Medulla oblongata (tissue), 1 donor: ENCODE measurements at regions not wholly inside any gene's neighbourhood (a gene's known extent, or its start where the extent isn't known, plus 50 kb on each side); places are given as distances from the start of the nearest gene placed in this dataset.
"Not testable (repeated sequence)": the region's sequence is repeated elsewhere in the genome, so short reads cannot be mapped to it uniquely, and the experiment has no call there.

Experiments used
- DNase-seq: peaks from one replicate; pipeline ENCODE4 v3.0.0-alpha.2; 2015; ENCODE audit errors: extremely low spot score

DNA sequence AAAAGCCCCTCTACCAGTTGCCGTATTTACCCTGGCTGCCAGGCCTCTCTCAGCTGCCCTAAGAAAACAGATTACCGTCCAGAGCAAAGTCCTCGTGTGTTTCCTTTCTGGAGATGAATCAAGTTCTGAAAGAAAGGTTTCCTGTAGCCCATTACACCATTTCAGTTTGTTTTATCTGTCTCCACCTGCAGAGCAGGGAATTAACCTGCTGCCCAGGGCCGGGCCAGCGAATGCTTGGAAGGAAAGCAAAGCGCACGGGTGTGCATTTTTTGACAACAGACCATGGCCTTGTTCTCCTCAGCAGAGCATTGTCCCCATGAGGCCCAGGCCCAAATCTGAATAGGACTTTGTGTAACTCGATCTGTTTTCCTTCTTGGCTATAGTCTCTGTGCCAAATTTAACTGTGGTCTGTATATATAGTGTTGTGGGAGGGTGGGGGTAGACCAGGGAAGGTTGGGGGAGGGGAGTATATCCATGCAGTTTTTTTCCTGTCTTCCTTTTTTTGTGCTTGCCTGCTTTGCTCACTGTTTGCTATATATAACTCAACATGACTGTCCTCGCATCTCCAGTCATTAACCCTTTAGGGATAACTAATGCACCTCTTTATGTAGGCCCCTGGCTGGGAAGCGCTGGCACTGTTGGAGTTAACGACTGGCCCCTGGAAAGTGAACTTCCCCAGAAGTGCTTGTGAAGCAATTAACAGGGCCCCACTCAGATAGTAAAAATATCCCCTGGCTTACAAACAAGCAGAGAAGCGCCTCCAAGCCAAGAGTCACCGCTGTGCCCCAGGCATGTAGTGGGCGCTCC lies 174.3 kb upstream of the PLGLB2 start:
- DNase-seq: not testable (repeated sequence)

- DNase-seq: not testable (repeated sequence)
Measured at GRCh38 chr2:87574193-87575119, 173.4 kb upstream of the PLGLB2 start.

DNA sequence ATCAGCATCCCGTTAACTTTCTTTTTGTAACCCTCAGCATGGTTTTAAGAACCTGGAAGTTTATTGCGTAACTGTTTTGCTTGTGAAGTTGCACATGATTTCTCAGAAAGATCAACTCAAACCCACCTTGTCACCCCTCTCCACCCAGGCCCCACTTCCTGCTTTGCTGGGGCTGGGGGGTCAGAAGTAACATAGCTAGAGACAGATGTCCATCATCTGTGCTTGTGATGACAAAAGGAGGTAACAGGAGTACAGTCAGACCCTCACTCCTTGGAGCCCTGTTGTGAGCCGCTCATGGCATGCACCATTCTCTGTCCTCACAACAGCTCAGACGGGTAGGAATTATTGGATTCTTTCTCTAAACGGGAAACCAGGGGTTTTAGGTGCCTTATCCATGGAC lies 172.7 kb upstream of the PLGLB2 start:
- not testable (repeated sequence) for DNase-seq

- DNase-seq: not testable (repeated sequence)
Measured at GRCh38 chr2:87577358-87577757, 170.5 kb upstream of the PLGLB2 start.

DNA sequence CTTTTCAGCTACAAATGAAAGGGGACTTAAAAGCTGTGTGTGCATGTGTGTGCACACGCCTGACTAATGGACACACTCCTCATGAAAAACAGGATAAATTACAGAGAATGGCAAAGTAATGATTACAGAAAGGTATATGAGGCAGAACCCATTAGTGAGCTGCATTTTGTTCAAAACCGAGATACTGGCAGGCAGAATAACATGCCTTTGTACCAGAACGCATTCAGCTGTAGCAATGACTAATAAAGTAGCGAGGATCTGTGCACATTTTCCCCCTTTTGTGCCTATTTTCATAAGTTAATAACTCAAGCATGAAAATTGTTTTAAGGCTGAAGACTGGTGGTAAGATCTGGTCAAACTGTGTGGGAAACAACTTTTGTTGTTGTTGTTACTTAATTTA lies 165.7 kb upstream of the PLGLB2 start:
- not testable (repeated sequence) for DNase-seq

- DNase-seq: not testable (repeated sequence)
Measured at GRCh38 chr2:87582579-87582978, 165.3 kb upstream of the PLGLB2 start.

GRCh38 chr2:87583370-87583769 lies 164.5 kb upstream of the PLGLB2 start:
- DNase-seq: not testable (repeated sequence)

- not testable (repeated sequence) for DNase-seq
Measured at GRCh38 chr2:87583803-87584202, 164.1 kb upstream of the PLGLB2 start.

DNA sequence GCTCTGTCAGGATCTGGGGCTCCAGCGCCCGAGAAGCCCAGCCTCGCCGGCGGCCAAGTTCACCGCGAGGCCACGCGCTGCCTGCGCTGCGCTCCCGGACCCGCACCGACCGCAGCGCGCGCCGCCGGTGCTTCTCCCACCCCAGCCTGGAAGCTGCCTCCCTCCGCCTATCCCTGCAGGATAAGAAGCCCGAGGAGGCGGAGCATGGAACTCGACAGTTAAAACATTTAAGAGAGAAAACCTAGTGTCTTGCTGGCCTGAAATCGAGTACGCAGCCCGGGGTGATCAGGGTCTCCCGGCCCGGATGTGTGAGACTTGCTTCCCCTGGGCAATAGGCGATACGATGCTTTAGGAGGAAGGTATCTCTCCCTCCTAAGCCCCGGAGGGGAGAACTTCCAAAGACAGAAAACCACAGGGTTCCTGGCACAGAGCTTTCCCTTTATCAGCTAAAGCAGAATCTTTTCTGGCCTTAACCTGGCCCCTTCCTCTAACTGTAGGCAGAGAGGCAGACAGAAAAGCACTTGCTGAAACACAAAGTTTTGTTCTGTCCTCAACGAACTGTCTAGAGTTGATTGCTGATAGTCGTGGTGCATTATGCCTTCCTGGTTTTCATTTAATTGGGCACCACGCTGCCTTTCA lies 163.5 kb upstream of the PLGLB2 start:
- DNase-seq: not testable (repeated sequence)

- not testable (repeated sequence) for DNase-seq
Measured at GRCh38 chr2:87587934-87588333, 160.0 kb upstream of the PLGLB2 start.

- DNase-seq: not testable (repeated sequence)
Measured at GRCh38 chr2:87592974-87593373, 154.9 kb upstream of the PLGLB2 start.

DNA sequence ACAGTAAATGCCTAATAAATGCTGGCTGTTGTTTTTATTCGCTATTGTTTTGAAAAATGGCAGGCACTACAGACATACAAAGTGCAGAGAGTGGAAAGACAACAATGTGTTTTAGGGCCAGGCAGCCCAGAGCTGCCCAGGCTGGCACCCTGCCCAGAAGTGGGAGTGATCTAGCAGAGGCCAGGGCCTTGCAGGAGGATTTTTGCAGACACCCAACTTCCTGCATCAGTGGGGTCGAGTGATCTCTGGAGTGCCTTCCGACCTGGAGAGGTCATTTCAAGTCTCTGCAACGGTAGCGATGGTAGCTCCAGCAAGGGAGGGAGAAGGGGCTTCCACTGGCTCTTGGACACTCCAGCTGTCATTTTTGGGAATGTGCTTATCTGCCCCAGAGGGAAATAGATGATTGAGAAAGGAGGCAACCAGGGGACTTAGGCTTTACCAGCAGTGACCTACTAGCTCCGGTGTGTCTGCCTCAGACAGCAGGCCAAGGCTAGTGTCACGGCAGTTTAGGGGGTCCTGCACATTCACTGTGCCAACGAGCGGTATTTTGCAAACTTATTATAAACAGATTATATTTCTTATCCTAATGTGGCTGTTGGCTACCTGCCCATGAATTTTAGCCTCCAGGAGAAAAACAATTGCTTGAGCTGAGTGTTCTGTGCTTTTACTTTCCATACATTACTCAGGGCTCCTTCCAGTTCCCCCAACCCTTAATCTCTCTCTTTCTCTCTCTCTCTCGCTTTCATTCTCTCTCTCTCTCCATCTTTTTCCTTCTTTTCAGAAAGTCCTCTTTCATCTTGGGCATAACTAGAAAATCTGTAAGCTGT lies 153.9 kb upstream of the PLGLB2 start:
- peak; percentile 37 for DNase-seq

- peak; percentile 1 for DNase-seq
Measured at GRCh38 chr2:87594611-87594992, 153.3 kb upstream of the PLGLB2 start.

DNA sequence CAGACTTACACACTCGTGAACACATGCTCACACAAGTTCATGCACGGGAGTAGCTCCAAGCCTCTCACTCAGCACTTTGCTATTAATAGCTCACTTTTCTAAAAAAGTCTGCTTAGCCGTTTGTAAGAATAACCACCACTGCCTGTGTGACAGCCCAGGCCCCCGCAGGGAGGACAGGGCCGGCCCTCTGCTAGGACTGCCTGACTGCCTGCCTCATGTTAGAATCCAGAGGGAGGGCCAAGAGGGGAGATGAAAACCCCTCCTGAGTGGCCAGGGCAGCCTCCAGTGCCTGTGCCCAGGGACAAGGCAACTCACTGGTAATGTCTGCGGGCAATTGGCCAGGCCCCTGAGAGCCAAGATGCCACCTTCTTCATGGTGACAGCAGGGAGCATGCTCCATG lies 152.9 kb upstream of the PLGLB2 start:
- DNase-seq: peak; percentile 3

DNA sequence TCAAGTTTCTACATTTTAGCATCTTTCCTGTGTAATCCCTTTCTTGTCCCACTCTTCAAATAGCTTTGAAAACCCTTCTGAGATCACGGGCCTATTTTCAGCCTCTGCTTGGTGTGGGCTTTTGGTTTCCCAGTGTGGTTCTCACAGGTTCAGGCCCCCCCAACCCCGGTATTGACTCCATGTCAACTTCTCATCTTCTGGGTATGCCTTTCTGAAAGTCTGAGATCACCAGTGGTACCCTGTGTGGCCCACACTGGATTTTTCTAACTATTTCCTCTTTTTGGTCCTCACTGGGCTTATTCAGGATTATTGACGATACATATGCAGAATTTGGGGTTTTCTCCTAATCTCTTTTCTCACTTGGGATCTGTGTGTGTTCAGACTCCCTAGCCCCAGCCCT lies 146.9 kb upstream of the PLGLB2 start:
- DNase-seq: not testable (repeated sequence)

GRCh38 chr2:87602118-87602517 lies 145.8 kb upstream of the PLGLB2 start:
- not testable (repeated sequence) for DNase-seq

DNA sequence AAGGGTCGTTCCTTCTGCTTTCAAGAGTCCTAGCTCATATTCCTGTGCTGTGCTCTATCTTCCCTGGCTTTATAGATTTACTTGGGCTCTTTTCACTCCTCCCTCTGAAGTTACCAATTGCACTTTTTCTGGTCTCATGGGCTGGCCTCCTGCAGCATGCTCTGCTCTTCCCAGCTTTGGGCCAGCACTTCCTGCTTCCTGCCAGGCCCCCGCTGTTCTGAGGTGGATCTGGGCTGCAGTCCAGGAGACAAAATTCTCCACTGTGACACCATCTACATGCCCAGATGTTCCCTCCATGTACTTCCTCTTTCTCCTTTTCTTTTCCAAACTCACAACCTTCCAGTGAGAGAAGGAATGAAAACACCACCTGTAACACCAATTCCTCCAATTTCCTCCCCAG lies 145.2 kb upstream of the PLGLB2 start:
- not testable (repeated sequence) for DNase-seq

DNA sequence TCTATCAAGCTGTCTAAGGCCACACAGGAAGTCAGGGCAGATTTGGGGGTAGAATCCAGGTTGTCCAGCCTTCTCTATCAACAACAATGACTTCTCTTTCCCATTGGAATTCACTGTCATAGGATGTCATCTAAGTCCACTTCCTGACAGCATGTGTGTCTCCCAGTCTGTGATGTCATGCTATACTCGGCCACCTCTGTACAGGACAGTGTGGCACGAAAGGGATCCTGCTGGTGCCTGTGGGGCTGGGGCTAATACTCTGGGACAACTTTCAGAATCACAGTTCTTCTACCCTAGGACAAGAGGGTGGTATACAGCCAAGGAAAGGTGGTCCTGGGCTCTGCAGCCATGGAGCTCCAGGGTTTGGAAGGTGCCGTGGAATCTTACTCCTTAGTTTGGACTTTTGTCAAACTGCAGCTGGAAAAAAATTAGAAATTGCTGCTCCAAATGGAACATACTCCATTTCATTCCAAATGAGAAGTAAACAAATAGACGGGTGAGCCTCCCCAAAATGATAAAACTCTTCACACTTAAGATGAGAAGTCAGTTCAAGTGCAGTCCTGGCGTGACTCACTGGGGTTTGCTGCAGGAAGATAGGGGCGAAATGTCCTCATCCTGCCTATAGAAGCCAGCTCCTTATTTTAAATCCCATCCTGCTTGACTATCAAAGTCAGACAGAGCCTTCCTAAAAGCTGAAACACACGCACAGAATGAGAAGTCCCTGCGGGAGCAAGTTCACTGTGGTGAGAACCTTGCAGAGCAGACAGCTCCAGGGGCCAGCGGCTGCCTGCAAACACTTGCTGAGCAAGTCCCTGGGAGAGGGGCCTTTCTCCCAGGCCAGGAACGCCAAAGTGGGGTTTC lies 144.2 kb upstream of the PLGLB2 start:
- not testable (repeated sequence) for DNase-seq

GRCh38 chr2:87604279-87604818 lies 143.5 kb upstream of the PLGLB2 start:
- peak; percentile 1 for DNase-seq

GRCh38 chr2:87604980-87605379 lies 142.9 kb upstream of the PLGLB2 start:
- DNase-seq: not testable (repeated sequence)
